Neural progenitor cell (in vitro differentiated cells): ENCODE measurements at regions not wholly inside any gene's neighbourhood (a gene's known extent, or its start where the extent isn't known, plus 50 kb on each side); places are given as distances from the start of the nearest gene placed in this dataset.

Source experiments
- DNase-seq: peaks from one replicate; pipeline ENCODE4 v3.0.0-alpha.2; 2016; ENCODE audit warnings: low spot score
- H2AFZ ChIP-seq: fragments of 200-600 bp; sonication (generic); replicated peaks from 2 replicates; pipeline ENCODE4 v1.6.1; 2016; ENCODE audit warnings: antibody characterized with exemption
- H3F3A ChIP-seq: fragments of 200-600 bp; sonication (generic); 2 replicates; pipeline ENCODE4 v1.6.1; 2016; ENCODE audit warnings: antibody characterized with exemption, low read depth
- H3K27ac ChIP-seq: fragments of 200-600 bp; sonication (generic); 2 replicates; pipeline ENCODE4 v1.5.1; 2016; ENCODE audit warnings: mild to moderate bottlenecking
- H3K27me3 ChIP-seq: fragments of 200-600 bp; sonication (generic); 2 replicates; pipeline ENCODE4 v1.6.1; 2016; ENCODE audit warnings: mild to moderate bottlenecking, moderate library complexity
- H3K36me3 ChIP-seq: fragments of 200-600 bp; sonication (generic); 2 replicates; pipeline ENCODE4 v1.5.1; 2016
- H3K4me1 ChIP-seq: fragments of 200-600 bp; sonication (generic); 2 replicates; pipeline ENCODE4 v1.6.1; 2016; ENCODE audit warnings: mixed run types
- H3K4me2 ChIP-seq: fragments of 200-600 bp; sonication (generic); 2 replicates; pipeline ENCODE4 v1.6.1; 2016
- H3K4me3 ChIP-seq: fragments of 200-600 bp; sonication (generic); 2 replicates; pipeline ENCODE4 v1.5.1; 2016
- H3K79me2 ChIP-seq: fragments of 200-600 bp; sonication (generic); 2 replicates; pipeline ENCODE4 v1.6.1; 2016; ENCODE audit warnings: low read depth
- H3K9ac ChIP-seq: fragments of 200-600 bp; sonication (generic); 2 replicates; pipeline ENCODE4 v1.6.1; 2016
- H3K9me3 ChIP-seq: fragments of 200-600 bp; sonication (generic); 2 replicates; pipeline ENCODE4 v1.5.1; 2016; ENCODE audit warnings: low read depth
- H4K20me1 ChIP-seq: fragments of 200-600 bp; sonication (generic); 2 replicates; pipeline ENCODE4 v1.6.1; 2016; ENCODE audit warnings: low read depth
- H3K27ac Mint-ChIP-seq: 3 replicates; pipeline ENCODE4 v1.8.0; 2021; ENCODE audit warnings: mixed read lengths
- H3K27me3 Mint-ChIP-seq: 2 replicates; pipeline ENCODE4 v1.8.0; 2022; ENCODE audit warnings: low read depth, mild to moderate bottlenecking, inconsistent platforms, moderate library complexity, mixed read lengths; ENCODE audit not compliant: insufficient read depth
- H3K36me3 Mint-ChIP-seq: 3 replicates; pipeline ENCODE4 v1.8.0; 2021; ENCODE audit warnings: mixed read lengths
- H3K4me1 Mint-ChIP-seq: 3 replicates; pipeline ENCODE4 v1.8.0; 2021; ENCODE audit warnings: mixed read lengths
- H3K4me3 Mint-ChIP-seq: 3 replicates; pipeline ENCODE4 v1.8.0; 2021; ENCODE audit warnings: mild to moderate bottlenecking, moderate library complexity, mixed read lengths
- H3K9me3 Mint-ChIP-seq: 3 replicates; pipeline ENCODE4 v1.8.0; 2020; ENCODE audit warnings: mixed read lengths
- CTCF ChIP-seq: fragments of 200-600 bp; sonication (generic); IDR thresholded peaks from 2 replicates; pipeline ENCODE4 v1.5.1; 2017; ENCODE audit warnings: antibody characterized with exemption, mild to moderate bottlenecking
- EZH2 ChIP-seq: fragments of 200-600 bp; sonication (generic); IDR thresholded peaks from 2 replicates; pipeline ENCODE4 v1.6.1; 2017; ENCODE audit warnings: antibody characterized with exemption, mild to moderate bottlenecking, moderate library complexity
- EZH2phosphoT487 ChIP-seq: fragments of 200-600 bp; sonication (generic); IDR thresholded peaks from 2 replicates; pipeline ENCODE4 v1.6.1; 2017; ENCODE audit warnings: antibody characterized with exemption

GRCh38 chr11:15493066-15493465 is 378.3 kb downstream of the INSC start:
- H3K27me3 Mint-ChIP-seq: peaks cover 4% of the 10 kb centered on the region
- H3K27ac Mint-ChIP-seq: no peak overlapping the region
- no peaks in the 10 kb centered on the region for H3K36me3 Mint-ChIP-seq

GRCh38 chr11:15493921-15494620 is 379.3 kb downstream of the INSC start:
- Mint-ChIP-seq H3K27me3 (peaks cover 4% of the 10 kb centered on the region), H3K27ac (no peak overlapping the region), H3K4me3 (no peak overlapping the region), H3K9me3 (no peaks in the 10 kb centered on the region), H3K36me3 (no peaks in the 10 kb centered on the region), H3K4me1 (peaks cover 20% of the 10 kb centered on the region)
- Histone ChIP-seq H3K9ac (no peak overlapping the region), H3K27ac (no peak overlapping the region), H3K4me2 (no peak overlapping the region), H3K9me3 (no peaks in the 10 kb centered on the region), H3K27me3 (no peaks in the 10 kb centered on the region), H3F3A (no peaks in the 10 kb centered on the region), H4K20me1 (no peaks in the 10 kb centered on the region), H3K4me3 (no peak overlapping the region), H2AFZ (no peak overlapping the region), H3K36me3 (no peaks in the 10 kb centered on the region), H3K79me2 (no peaks in the 10 kb centered on the region), H3K4me1 (no peaks in the 10 kb centered on the region)
- DNase-seq: no peak
- no peak for TF ChIP-seq EZH2phosphoT487
- no peak for TF ChIP-seq EZH2
- TF ChIP-seq CTCF: no peak

More at GRCh38 chr11:15493066-15493465, 378.3 kb downstream of the INSC start:
- Mint-ChIP-seq H3K4me3 (no peak overlapping the region), H3K4me1 (peaks cover 20% of the 10 kb centered on the region), H3K9me3 (no peaks in the 10 kb centered on the region)
- H4K20me1 ChIP-seq: no peaks in the 10 kb centered on the region
- H3F3A ChIP-seq: no peaks in the 10 kb centered on the region
- no peaks in the 10 kb centered on the region for H3K36me3 ChIP-seq
- no peak overlapping the region for H3K4me2 ChIP-seq
- no peak overlapping the region for H3K4me3 ChIP-seq
- H3K9ac ChIP-seq: no peak overlapping the region
- no peaks in the 10 kb centered on the region for H3K4me1 ChIP-seq
- no peaks in the 10 kb centered on the region for H3K79me2 ChIP-seq
- H3K27me3 ChIP-seq: no peaks in the 10 kb centered on the region
- no peak for DNase-seq
- TF ChIP-seq EZH2 (no peak), CTCF (no peak), EZH2phosphoT487 (no peak)
- no peak overlapping the region for H2AFZ ChIP-seq
- H3K27ac ChIP-seq: no peak overlapping the region
- no peaks in the 10 kb centered on the region for H3K9me3 ChIP-seq

GRCh38 chr11:15494740-15495139 is 380.0 kb downstream of the INSC start:
- no peak for TF ChIP-seq CTCF
- TF ChIP-seq EZH2: no peak
- no peak for TF ChIP-seq EZH2phosphoT487
- Mint-ChIP-seq H3K4me1 (peaks cover 20% of the 10 kb centered on the region), H3K9me3 (no peaks in the 10 kb centered on the region), H3K4me3 (no peak overlapping the region), H3K27ac (no peak overlapping the region), H3K27me3 (peaks cover 4% of the 10 kb centered on the region), H3K36me3 (no peaks in the 10 kb centered on the region)
- Histone ChIP-seq H3F3A (no peaks in the 10 kb centered on the region), H4K20me1 (no peaks in the 10 kb centered on the region), H3K4me1 (peaks cover 2% of the 10 kb centered on the region), H3K27ac (no peak overlapping the region), H3K4me3 (no peak overlapping the region), H3K27me3 (no peaks in the 10 kb centered on the region), H3K36me3 (no peaks in the 10 kb centered on the region), H3K79me2 (no peaks in the 10 kb centered on the region), H3K9ac (no peak overlapping the region), H2AFZ (no peak overlapping the region), H3K4me2 (no peak overlapping the region), H3K9me3 (no peaks in the 10 kb centered on the region)
- DNase-seq: no peak
